Lower leg skin (tissue), 3 donors: ENCODE measurements at regions not wholly inside any gene's neighbourhood (a gene's known extent, or its start where the extent isn't known, plus 50 kb on each side); places are given as distances from the start of the nearest gene placed in this dataset.

Experiments
- CTCF ChIP-seq, 3 donors: fragments of 450-650 bp; IDR thresholded peaks; one replicate each; pipeline ENCODE4 v1.5.1; 2016; ENCODE audit warnings: antibody characterized with exemption in 3 of 3, mild to moderate bottlenecking in 3 of 3, moderate library complexity in 2 of 3
- POLR2A ChIP-seq, 2 donors: fragments of 450-650 bp; IDR thresholded peaks; one replicate each; pipeline ENCODE4 v1.6.1; 2016 to 2017; ENCODE audit warnings: antibody characterized with exemption in 2 of 2, mild to moderate bottlenecking in 1 of 2, moderate library complexity in 1 of 2

GRCh38 chr5:10059556-10059955, 190.1 kb downstream of the ATPSCKMT start:
- TF ChIP-seq CTCF (IDR thresholded peaks at IDR 0.05) (no peak), POLR2A (IDR thresholded peaks at IDR 0.05) (no peak)
